Tibial nerve (tissue), 4 donors: ENCODE measurements at regions not wholly inside any gene's neighbourhood (a gene's known extent, or its start where the extent isn't known, plus 50 kb on each side); places are given as distances from the start of the nearest gene placed in this dataset.

ENCODE experiments used
- CTCF ChIP-seq, 5 experiments: fragments of 200-600 bp in 3 of 5; fragments of 450-650 bp in 2 of 5; sonication (generic) in 3 of 5; IDR thresholded peaks; one replicate each; pipeline ENCODE4 v1.5.1; 2016 to 2019; ENCODE audit warnings: antibody characterized with exemption in 5 of 5, mild to moderate bottlenecking in 3 of 5, moderate library complexity in 2 of 5
- EP300 ChIP-seq, 2 donors: sonication (generic); formaldehyde crosslinking; IDR thresholded peaks; one replicate each; pipeline ENCODE4 v1.6.1; 2017; ENCODE audit warnings: antibody characterized with exemption in 2 of 2, mild to moderate bottlenecking in 1 of 2
- POLR2A ChIP-seq, 2 donors: fragments of 450-650 bp; IDR thresholded peaks; one replicate each; pipeline ENCODE4 v1.6.1; 2017; ENCODE audit warnings: antibody characterized with exemption in 2 of 2, mild to moderate bottlenecking in 2 of 2, moderate library complexity in 2 of 2

DNA sequence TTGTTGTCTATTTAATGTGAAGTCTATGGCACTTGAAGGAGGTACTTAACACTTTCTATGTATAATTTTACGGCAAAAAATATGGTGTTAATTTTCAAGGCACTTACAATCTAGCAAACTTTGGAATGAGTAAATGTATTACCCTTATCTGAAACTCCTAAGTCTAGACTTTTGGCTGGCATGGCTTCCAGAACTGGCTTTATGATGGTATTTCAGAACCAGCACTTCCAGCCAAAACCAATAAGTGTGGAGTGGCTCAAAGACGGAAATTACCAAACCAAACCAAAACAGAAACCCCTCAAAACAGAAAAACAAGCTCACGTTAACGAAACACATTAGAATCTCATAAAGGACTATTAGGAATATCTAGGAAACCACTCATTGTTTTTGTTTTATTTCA lies 205.6 kb upstream of the HAND2 start:
- TF ChIP-seq POLR2A (IDR thresholded peaks at IDR 0.05) (no peak), EP300 (IDR thresholded peaks at IDR 0.05) (no peak), CTCF (IDR thresholded peaks at IDR 0.05) (no peak)
